ENCODE measurements at regions not wholly inside any gene's neighbourhood (a gene's known extent, or its start where the extent isn't known, plus 50 kb on each side); places are given as distances from the start of the nearest gene placed in this dataset.
A peak's percentile ranks its signal among the peaks of the same experiment; 100 is the strongest.
"Not testable (repeated sequence)": the region's sequence is repeated elsewhere in the genome, so short reads cannot be mapped to it uniquely, and the experiment has no call there.

DNA sequence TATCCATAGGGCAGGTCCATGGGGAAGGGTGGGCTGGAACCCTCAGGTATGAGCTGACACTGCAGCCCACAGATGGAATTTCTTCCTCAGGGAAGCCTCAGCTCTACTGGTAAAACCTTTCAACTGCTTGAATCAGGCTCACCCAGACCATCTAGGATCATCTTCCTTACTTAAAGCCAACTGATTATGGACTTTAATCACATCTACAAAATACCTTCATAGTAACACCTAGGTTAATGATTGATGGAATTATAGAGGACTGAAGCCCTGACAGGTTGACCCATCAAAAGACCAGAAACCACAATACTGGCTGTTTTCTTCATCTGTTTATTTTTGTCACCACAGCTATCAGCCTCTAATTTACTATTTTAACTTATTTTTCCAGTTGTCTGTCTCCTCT is 188.9 kb upstream of the BOD1L1 start (continued):
- TF ChIP-seq, protein P1, sequence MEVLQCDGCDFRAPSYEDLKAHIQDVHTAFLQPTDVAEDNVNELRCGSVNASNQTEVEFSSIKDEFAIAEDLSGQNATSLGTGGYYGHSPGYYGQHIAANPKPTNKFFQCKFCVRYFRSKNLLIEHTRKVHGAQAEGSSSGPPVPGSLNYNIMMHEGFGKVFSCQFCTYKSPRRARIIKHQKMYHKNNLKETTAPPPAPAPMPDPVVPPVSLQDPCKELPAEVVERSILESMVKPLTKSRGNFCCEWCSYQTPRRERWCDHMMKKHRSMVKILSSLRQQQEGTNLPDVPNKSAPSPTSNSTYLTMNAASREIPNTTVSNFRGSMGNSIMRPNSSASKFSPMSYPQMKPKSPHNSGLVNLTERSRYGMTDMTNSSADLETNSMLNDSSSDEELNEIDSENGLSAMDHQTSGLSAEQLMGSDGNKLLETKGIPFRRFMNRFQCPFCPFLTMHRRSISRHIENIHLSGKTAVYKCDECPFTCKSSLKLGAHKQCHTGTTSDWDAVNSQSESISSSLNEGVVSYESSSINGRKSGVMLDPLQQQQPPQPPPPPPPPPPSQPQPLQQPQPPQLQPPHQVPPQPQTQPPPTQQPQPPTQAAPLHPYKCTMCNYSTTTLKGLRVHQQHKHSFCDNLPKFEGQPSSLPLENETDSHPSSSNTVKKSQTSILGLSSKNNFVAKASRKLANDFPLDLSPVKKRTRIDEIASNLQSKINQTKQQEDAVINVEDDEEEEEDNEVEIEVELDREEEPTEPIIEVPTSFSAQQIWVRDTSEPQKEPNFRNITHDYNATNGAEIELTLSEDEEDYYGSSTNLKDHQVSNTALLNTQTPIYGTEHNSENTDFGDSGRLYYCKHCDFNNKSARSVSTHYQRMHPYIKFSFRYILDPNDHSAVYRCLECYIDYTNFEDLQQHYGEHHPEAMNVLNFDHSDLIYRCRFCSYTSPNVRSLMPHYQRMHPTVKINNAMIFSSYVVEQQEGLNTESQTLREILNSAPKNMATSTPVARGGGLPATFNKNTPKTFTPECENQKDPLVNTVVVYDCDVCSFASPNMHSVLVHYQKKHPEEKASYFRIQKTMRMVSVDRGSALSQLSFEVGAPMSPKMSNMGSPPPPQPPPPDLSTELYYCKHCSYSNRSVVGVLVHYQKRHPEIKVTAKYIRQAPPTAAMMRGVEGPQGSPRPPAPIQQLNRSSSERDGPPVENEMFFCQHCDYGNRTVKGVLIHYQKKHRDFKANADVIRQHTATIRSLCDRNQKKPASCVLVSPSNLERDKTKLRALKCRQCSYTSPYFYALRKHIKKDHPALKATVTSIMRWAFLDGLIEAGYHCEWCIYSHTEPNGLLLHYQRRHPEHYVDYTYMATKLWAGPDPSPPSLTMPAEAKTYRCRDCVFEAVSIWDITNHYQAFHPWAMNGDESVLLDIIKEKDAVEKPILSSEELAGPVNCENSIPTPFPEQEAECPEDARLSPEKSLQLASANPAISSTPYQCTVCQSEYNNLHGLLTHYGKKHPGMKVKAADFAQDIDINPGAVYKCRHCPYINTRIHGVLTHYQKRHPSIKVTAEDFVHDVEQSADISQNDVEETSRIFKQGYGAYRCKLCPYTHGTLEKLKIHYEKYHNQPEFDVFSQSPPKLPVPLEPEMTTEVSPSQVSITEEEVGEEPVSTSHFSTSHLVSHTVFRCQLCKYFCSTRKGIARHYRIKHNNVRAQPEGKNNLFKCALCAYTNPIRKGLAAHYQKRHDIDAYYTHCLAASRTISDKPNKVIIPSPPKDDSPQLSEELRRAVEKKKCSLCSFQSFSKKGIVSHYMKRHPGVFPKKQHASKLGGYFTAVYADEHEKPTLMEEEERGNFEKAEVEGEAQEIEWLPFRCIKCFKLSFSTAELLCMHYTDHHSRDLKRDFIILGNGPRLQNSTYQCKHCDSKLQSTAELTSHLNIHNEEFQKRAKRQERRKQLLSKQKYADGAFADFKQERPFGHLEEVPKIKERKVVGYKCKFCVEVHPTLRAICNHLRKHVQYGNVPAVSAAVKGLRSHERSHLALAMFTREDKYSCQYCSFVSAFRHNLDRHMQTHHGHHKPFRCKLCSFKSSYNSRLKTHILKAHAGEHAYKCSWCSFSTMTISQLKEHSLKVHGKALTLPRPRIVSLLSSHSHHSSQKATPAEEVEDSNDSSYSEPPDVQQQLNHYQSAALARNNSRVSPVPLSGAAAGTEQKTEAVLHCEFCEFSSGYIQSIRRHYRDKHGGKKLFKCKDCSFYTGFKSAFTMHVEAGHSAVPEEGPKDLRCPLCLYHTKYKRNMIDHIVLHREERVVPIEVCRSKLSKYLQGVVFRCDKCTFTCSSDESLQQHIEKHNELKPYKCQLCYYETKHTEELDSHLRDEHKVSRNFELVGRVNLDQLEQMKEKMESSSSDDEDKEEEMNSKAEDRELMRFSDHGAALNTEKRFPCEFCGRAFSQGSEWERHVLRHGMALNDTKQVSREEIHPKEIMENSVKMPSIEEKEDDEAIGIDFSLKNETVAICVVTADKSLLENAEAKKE (CRISPR knock-in tag; IDR thresholded peaks at IDR 0.05): no peak

DNA sequence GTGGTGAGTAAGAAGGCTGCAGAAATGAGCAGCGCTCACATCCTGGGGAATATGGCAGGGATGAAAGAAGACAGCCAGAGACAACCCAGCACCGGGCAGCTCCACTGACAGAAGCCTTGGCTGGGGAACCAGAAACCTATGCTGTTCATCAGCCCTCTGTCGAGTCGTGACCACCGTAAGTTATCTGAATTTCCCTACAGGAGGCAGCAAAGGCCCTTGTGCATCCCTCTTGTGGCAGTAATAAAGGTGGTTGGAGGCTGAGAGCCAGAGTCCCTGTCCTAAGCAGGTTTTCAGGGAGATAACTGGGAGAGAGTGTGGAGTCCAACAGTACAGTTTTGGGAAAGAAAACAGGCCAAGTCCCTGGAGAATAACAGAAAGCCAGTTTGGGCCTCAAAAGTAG is 194.0 kb upstream of the BOD1L1 start:
- H3K4me1 ChIP-seq (ENCODE audit: insufficient read depth): no peaks in the 10 kb centered on the region
- TF ChIP-seq EZH2phosphoT487 (IDR thresholded peaks at IDR 0.05; ENCODE audit: unreplicated experiment): no peak
- TF ChIP-seq, protein P2, sequence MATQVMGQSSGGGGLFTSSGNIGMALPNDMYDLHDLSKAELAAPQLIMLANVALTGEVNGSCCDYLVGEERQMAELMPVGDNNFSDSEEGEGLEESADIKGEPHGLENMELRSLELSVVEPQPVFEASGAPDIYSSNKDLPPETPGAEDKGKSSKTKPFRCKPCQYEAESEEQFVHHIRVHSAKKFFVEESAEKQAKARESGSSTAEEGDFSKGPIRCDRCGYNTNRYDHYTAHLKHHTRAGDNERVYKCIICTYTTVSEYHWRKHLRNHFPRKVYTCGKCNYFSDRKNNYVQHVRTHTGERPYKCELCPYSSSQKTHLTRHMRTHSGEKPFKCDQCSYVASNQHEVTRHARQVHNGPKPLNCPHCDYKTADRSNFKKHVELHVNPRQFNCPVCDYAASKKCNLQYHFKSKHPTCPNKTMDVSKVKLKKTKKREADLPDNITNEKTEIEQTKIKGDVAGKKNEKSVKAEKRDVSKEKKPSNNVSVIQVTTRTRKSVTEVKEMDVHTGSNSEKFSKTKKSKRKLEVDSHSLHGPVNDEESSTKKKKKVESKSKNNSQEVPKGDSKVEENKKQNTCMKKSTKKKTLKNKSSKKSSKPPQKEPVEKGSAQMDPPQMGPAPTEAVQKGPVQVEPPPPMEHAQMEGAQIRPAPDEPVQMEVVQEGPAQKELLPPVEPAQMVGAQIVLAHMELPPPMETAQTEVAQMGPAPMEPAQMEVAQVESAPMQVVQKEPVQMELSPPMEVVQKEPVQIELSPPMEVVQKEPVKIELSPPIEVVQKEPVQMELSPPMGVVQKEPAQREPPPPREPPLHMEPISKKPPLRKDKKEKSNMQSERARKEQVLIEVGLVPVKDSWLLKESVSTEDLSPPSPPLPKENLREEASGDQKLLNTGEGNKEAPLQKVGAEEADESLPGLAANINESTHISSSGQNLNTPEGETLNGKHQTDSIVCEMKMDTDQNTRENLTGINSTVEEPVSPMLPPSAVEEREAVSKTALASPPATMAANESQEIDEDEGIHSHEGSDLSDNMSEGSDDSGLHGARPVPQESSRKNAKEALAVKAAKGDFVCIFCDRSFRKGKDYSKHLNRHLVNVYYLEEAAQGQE (IDR thresholded peaks at IDR 0.05; ENCODE audit: unreplicated experiment): no peak
- TF ChIP-seq NANOG (IDR thresholded peaks at IDR 0.05; ENCODE audit: borderline replicate concordance): no peak
- no peak for TF ChIP-seq EZH2 (IDR thresholded peaks at IDR 0.05; ENCODE audit: low read depth, unreplicated experiment)
- no peak for TF ChIP-seq CREB1 (CRISPR knock-in tag; IDR thresholded peaks at IDR 0.05; ENCODE audit: low read depth)
- TF ChIP-seq, protein P3, sequence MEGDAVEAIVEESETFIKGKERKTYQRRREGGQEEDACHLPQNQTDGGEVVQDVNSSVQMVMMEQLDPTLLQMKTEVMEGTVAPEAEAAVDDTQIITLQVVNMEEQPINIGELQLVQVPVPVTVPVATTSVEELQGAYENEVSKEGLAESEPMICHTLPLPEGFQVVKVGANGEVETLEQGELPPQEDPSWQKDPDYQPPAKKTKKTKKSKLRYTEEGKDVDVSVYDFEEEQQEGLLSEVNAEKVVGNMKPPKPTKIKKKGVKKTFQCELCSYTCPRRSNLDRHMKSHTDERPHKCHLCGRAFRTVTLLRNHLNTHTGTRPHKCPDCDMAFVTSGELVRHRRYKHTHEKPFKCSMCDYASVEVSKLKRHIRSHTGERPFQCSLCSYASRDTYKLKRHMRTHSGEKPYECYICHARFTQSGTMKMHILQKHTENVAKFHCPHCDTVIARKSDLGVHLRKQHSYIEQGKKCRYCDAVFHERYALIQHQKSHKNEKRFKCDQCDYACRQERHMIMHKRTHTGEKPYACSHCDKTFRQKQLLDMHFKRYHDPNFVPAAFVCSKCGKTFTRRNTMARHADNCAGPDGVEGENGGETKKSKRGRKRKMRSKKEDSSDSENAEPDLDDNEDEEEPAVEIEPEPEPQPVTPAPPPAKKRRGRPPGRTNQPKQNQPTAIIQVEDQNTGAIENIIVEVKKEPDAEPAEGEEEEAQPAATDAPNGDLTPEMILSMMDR (conservative IDR thresholded peaks at IDR 0.05; ENCODE audit: low read depth in 2 of 2): peak; percentile 29 to 77; a peak in 3 of 4 replicates
- no peak for TF ChIP-seq STAT1 (IDR thresholded peaks at IDR 0.05; ENCODE audit: unreplicated experiment)
- no peak overlapping the region for H3K4me2 ChIP-seq
- Mint-ChIP-seq H3K9me3 (peaks cover 25% of the 10 kb centered on the region), H3K4me3 (no peak overlapping the region), H3K27me3 (ENCODE audit: insufficient read depth, low read depth, poor library complexity) (peaks cover 2% of the 10 kb centered on the region), H3K36me3 (ENCODE audit: low read depth) (peaks cover 12% of the 10 kb centered on the region; the same call in 2 of the 3 replicates), H3K4me1 (no peaks in the 10 kb centered on the region; the same call in 2 of the 3 replicates), H3K27ac (no peak overlapping the region)
- H3F3A ChIP-seq (replicated peaks; ENCODE audit: low read depth): no peaks in the 10 kb centered on the region
- DNase-seq (ENCODE audit: low spot score) (peak; percentile 67), ATAC-seq (peak; percentile 93)
- no peak overlapping the region for H3K27ac ChIP-seq (ENCODE audit: low read depth)
- no peak overlapping the region for H3K4me3 ChIP-seq
- no peak overlapping the region; the same call in 1 of the 2 replicates for H2AFZ ChIP-seq
- H3K9me2 ChIP-seq (ENCODE audit: insufficient read depth): 0 out of 2 replicates have a peak, but pooled peaks cover 11% of the 10 kb centered on the region
- H4K20me1 ChIP-seq (replicated peaks; ENCODE audit: insufficient read depth): no peaks in the 10 kb centered on the region
- H3K36me3 ChIP-seq (ENCODE audit: insufficient read depth): no peaks in the 10 kb centered on the region
- H3K79me2 ChIP-seq (replicated peaks; ENCODE audit: insufficient read depth): no peaks in the 10 kb centered on the region
- no peaks in the 10 kb centered on the region for H3K27me3 ChIP-seq (ENCODE audit: insufficient read depth)

- not testable (repeated sequence) for H2AFZ ChIP-seq; ATAC-seq; DNase-seq (ENCODE audit: low spot score); H3K4me2 ChIP-seq; H3K27me3 Mint-ChIP-seq (ENCODE audit: insufficient read depth, low read depth, poor library complexity); H3K79me2 ChIP-seq (replicated peaks; ENCODE audit: insufficient read depth); H4K20me1 ChIP-seq (replicated peaks; ENCODE audit: insufficient read depth); H3K27ac Mint-ChIP-seq; H3K4me3 ChIP-seq; H3K4me3 Mint-ChIP-seq; H3K27me3 ChIP-seq (ENCODE audit: insufficient read depth); H3K27ac ChIP-seq (ENCODE audit: low read depth); H3K4me1 Mint-ChIP-seq; H3K36me3 ChIP-seq (ENCODE audit: insufficient read depth); H3K4me1 ChIP-seq (ENCODE audit: insufficient read depth); H3F3A ChIP-seq (replicated peaks; ENCODE audit: low read depth)
- Mint-ChIP-seq H3K36me3 (ENCODE audit: low read depth) (peaks cover 12% of the 10 kb centered on the region; the same call in 2 of the 3 replicates), H3K9me3 (peaks cover 25% of the 10 kb centered on the region)
- H3K9me2 ChIP-seq (ENCODE audit: insufficient read depth): 0 out of 2 replicates have a peak, but pooled peaks cover 12% of the 10 kb centered on the region
These were observed 198.3 kb upstream of the BOD1L1 start for GRCh38 chr4:13825822-13826221.

Data from GM23338 (cell line).